NCI-H524 (cell line): ENCODE measurements at regions not wholly inside any gene's neighbourhood (a gene's known extent, or its start where the extent isn't known, plus 50 kb on each side); places are given as distances from the start of the nearest gene placed in this dataset.
A peak's percentile ranks its signal among the peaks of the same experiment; 100 is the strongest.
"Not testable (repeated sequence)": the region's sequence is repeated elsewhere in the genome, so short reads cannot be mapped to it uniquely, and the experiment has no call there.

Source experiments
- DNase-seq, 2 experiments: peaks; one replicate each; lab custom pipeline; 2025; lab: John Stamatoyannopoulos, UW

DNA sequence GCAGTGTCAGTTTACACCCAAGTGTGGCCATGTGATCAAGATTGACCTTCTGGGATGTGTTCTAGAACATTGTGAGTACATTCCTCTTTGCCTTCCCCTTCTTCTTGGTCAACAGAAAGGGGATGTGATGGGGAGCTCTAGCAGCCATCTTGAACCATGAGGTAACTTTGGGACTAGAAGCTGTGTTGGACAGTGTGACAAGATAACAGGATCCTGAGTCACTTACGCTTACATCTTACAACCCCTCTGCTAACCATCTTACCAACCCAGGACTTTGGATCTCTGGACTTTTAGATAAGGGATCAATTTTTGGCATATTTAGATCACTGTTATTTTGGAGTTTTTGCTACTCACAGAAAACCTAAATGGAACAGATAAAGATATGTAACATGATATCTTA lies 625.6 kb downstream of the BCOR start:
- DNase-seq, result no peak

DNA sequence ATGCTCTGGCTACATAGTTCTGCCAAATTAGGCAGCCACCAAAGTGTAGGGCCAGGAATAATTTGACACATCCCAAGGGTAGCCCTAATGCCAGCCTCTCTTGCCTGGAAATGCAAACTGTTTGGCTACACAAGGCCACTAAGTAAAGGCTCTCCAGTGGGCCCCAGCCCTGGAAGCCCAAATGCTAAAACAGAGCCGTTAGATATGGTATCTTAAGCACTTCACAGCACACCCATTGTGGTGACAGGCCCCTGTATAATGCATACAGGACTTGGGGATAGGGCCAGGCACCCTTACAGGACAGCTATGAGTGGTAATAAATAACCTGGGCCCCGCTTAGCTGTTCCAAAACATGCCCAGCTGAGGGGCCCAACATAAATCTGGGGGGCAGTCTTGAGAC lies 623.9 kb downstream of the BCOR start:
- no peak for DNase-seq

DNA sequence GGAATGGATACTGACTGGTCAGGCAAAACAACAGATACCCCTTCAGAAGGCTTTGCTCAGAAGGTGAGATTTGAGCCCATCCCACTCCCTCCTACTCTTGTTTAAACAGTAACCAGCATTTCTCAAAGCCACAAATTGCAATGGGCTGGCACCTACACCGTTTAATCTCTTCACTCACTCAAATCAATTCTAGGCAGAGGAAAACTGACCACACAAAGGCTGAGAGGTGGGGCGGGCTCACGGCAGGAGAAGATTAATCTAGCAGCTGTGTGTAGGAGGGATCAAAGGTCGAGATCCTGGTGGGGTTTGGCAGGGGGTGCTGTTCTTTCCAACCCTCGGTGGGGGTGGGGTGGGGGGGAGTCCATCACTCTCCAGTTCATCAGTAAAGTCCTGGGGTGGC lies 622.4 kb downstream of the BCOR start:
- DNase-seq, result no peak

DNA sequence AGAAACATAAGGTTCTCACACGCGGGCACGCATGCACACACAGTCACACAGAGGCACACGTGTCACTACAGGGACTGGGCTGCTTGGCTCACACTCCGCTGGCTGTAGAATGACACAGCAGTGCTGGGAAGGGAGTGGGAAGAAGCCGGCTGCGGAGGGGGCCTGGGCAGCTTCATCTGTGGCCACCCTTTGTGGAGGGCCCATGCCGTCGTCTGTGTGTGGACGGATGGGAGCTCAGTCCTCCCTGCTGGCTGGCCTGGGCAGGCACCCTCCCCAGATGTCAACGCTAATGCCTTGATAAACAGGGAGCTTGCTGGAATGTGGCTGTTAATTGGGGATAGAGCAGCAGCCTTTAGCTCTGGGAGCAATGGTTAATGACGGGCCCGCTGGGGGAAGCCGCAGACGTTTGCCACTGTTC lies 621.1 kb downstream of the BCOR start:
- peak; percentile 42 to 65 for DNase-seq

DNA sequence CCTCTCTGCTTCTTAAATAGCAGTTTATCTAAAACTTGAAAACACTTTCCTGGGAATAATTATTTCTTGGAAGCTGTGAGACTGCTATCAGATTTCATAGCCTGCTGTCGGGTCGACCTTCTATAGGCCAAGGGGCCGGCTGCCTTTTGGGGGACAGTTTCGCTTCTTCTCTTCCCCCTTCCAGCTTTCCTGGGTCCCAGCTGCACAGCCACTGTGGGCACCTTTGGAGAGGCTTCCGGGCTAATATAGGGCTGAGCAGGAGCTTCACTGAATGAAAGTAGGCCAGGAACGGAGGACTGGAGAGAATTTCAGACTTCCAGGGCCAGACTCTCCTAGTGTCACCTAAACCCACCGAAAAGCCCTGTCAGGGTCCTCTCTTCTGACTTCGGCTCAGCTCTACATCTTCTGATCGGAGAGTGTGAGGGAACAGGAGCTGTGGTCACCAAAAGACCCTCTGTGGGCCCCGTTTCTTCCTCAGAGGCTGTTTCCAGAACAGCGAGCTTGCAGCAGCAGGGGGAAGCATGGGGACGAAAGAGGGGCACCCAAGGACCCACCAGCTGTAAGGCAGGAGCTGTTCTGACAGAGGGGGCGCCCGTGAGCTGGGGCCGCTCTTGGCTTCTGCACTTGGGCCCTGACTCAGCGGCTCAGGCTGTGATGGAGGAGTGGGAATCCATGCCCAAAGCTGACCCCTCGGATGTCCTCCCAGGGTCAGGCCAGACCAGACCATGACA lies 620.6 kb downstream of the BCOR start:
- peak; percentile 56 to 64 for DNase-seq

DNA sequence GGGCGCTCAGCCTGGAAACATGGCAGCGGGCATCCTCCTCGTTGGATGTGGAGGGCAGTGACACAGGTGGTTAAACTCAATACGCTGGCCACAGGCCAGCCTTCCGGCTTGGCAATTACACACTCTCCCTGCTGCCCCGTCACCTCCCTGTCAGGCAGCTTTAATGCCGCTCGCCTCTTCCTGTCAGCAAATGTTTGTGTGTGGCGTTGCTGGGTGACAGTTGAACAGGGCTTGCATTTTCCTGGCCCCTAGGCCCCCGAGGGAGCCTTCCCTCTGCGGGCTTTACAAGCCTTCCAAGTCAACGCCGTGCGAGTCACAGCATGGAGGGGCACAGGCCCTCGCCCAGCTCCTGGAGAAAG lies 620.0 kb downstream of the BCOR start:
- peak in 1 of 2 experiments; percentile 56 for DNase-seq

DNA sequence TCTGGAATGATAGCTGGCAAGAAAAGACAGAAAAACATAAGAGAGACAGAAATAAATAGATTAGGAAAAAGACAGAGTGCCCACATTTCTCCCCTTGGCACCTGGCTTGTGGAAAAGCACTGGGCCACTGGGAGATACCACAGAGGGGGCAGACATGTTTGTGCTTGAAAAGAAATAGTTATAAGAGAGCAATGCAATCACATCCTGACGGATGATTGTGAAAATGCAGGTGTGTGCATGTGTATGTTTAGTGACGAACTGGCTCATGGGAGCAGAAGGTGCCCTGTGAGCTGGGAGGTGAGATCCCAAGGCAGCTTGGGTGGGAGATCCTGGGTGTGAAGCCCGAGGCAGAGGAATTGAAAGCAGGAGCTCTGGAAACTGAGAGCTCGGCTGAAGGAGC lies 617.9 kb downstream of the BCOR start:
- no peak for DNase-seq

DNA sequence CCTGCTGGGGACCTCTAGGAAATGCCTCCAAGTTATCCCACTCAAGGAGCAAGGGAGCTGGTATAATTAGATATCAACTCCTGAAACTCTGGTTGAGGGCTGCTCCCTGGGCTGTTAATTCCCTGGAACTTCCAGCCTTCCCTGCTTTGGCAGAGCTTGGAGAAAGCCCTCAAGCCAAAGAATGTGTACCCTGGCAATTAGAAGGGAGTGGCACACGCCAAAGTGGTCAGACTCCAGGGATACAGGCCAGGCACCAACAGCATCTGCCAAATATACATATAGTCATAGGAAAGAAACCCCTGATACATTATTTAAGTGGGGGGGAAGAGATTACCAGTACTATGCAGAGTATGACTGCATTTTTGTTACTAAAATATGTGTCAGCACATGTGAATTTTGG lies 616.8 kb downstream of the BCOR start:
- peak in 1 of 2 experiments; percentile 14 for DNase-seq

DNA sequence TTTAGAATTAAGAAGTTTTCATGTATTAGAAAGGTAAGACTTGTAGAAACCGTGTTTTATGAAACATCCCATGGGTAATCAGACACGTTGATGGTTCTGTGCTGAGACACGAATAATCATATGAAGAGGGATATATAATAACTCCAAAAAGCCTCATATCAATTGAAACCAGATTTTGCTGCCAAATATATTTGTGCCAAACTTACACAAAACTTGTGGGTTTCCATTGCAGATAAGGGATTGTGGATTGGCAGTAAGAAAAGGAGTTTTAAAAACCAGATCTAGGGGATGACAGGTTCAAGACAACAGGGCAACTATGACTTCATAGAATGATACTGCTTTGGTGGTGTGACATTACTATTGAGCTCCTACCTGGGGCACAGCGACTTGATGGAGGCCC lies 616.1 kb downstream of the BCOR start:
- DNase-seq, result no peak

DNA sequence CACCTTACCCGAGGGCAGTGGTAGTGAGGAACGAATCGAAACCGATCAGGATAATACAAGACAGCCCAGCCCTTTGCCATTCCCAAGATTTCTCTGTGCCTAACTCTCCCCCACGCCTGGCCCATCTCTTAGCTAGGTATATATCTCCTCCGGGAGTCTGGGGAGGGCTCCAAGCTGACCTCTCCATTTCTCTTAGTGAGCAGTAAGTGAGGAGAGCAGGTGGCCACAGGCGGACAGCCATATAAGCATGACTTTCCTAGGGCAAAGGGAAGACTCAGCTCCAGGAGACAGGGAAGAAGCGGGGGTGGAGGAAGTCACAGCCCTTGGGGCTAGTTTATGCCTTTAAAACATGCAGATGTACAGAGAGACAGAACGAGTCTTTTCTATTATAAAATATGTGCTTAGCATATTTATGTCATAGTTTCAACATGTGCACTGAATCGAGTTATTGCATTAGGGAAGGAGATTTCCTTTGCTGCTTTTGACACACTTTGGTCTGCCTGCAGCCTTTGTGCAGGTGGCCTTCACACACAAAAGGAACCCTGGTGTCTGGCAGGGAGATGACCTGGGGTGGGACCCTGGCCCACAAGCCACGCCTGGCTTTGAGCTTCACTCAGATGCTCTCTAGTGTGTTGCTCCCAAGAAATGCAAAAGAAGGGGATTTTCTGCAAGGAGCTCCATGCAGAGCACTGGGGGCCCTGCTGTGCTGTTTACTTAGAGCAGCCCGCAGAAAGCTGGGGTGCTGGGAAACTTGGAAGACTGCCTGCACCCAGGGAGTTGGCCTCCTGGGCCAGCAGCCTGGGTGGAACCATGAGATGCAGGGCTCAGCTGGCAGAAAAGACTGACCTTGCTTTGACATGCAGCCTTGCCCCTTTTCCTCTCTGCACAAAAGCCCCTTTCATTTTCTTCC lies 613.3 kb downstream of the BCOR start:
- no peak for DNase-seq

DNA sequence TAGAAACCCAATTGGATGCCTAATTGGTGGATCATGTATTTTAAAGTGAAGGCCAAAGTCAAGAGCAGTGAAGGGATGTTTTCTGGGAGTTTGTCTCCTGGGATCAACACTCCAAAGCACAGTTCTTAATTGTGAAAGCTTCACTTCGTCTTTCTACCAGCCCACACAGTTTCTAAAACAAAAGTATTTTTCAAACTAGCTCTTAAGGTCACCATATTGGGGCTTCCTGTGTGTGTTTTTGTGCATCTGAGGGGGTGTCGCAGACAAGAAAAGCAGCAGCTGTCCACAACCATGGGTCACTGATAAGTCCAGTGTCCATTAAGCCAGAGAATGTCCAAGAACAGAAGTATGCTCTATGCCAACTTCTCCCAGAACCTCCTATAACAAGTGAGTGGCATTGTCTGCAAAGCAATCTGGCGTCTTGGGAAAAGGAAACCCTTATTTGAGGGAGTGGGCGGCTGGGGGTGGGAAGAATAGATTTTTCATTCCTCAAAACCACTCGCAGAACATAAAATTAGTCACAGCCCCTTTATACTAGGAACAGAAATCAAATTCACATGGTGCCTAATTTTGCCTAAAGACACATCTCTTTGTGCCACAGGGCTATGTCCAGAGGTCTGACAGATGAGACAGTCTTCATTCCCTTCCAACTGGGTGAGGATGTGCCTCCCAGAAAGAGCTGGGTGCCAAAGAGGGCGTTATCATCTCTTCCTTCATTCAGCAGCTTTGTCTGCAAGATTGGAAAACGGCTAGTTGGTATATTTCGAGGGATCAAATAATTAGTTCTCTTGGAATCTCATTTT lies 610.4 kb downstream of the BCOR start:
- DNase-seq, result no peak

DNA sequence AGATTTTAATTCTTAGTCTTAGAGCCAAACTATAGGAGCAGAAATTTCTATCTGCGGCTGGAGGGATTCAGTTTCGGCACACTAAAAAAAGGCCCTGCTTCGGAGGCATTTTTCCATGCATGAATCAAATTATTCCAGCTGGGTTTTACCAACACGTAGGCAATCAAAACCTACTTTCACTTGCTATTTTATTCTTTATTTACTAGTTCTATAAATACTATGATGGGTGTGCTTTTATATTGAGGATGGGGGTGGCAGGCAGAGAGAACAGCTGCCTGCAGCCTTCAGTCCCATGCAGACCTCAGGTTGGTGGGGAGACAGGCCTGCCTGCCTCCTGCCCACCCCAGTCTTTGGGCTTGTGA lies 609.8 kb downstream of the BCOR start:
- no peak for DNase-seq

DNA sequence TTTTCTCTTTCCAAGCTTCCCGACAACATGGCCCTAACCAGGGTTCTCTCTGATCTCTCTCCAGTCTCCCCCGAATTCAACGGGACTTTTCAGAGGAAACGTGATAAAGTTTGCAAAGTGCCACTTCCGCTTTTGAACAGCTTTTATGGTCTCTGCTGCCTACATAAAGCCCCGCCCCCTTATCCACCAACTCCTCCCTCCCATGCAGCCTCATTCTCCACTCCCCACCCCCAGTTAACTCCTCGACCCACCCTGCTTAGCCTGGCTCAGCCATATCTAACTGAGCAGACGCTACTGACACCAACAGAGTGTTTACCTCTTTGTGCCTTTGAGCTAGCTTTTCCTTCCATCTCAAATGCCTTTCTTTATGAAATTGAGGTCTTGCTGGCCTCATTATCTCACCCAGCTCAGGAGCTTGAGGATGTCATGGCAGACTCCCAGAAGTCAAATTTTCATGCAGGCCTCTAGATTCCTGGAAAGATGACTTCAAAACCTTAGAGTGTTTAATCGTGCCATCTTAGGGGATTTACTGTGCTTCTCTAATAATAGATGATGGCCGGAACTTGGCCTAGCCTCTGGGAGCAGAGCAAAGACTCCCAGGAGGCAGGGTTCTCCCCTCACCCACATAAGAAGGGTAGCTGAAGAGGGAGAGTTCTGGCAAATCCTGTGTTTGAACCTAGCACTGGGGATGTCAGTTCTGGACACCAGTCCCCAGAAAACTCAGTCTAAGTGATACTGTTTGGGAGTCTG lies 606.0 kb downstream of the BCOR start:
- no peak for DNase-seq

DNA sequence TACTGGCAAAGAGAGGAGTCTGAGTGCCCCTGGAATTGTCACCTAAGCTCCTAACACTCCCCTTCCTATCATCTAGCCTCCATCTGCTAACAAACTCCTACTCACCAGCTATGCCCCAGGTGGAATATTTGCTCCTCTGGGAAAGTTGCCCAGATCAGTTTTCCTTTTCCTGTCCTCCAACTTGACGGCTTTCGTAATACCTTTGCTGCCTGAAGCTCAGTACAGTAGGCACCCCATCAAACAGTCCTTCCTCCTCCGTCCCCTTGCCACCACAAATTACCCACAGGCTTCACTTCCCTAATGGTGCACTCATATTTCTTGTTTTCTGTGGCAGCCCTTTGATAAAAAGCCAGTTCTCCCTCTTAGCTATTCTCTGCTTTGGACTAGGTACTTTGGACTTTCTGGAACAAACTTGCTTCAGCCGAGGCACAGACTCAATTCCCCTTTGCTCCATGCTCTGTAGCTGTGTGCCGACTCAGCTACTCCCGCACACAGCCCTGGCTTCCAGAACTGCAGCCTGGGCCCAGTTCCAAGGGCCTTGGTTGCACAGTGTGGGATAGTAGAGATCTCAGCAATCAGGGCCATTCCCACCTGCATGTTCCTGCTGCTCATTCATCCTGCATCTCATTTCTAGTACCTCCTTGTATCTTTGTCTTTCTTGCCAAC lies 605.1 kb downstream of the BCOR start:
- DNase-seq, result no peak

DNA sequence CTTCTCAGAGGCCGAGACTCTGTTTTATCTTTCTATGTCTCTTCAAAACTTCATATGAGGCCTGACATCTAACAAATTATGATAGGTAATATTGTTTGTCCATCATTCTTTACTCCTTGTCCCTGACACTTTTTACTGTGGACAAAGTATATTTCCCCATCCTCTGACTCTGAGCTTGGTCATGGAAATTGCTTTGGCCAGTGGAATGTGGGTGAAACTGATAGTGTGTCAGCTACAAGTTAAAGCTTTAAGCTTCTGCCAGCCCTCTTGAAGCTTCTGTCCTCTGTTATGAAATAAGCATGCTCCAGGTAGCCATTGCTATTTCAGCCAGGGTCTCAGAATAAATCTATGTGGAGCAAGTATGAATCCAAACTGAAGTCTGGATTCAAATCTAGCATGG lies 604.6 kb downstream of the BCOR start:
- no peak for DNase-seq

DNA sequence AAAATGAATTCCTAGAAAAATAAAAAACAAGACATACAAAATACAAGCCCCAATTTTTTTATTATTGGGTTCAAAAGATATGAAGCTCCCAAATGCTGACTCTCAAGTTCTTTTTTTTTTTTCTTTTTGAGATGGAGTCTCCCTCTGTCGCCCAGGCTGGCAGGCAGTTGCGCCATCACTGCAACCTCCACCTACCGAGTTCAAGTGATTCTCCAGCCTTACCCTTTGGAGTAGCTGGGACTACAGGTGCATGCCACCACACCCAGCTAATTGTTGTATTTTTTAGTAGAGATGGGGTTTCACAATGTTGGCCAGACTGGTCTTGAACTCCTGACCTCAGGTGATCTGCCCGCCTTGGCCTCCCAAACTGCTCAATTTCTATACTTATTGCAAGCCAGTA lies 600.6 kb downstream of the BCOR start:
- not testable (repeated sequence) for DNase-seq

DNA sequence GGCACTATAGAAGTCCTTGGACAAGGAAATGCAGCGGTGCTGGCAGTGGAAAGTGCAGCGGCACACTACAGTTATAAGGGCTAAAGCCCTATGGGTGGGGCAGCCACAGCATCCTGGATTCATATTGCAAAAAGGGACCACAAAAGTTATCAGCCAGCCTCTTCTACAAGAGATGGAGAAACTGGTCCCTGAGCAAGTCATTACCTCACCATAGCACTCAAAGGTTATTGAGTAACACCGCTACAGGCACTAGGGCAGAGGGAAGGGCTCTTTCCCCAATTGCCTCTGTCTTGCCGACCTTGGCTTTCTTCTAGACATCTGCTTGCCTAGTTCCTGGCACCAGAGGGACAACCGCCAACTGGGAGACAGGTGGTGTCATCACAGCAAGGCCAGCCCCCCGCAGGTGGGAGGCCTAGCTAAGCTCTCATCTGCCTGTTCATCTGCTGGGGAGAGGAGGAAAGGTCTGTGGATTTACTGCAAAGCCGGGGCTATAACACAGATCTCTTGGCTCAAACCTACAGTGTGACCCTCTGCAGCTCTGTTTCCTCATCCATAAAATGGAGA lies 600.0 kb downstream of the BCOR start:
- peak; percentile 86 to 96 for DNase-seq

DNA sequence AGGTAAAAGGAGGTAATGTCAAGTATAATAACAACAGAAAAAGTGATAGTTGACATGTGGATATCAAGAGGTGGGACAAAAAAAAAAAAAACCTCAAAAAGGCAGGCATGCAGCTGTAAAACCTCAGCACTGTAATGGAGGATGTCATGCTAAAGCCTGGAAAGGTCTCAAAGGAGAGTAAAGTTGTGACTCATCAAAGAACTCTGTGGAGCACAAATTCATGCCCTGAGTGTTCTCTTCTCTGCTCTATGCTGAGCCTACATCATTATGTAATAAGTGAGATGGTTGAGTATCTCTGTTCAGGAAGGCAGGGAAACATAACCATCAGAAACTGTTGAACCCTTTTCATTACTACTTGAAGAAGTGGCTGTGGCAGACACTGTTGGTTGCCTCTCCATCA lies 597.8 kb downstream of the BCOR start:
- DNase-seq, result no peak

DNA sequence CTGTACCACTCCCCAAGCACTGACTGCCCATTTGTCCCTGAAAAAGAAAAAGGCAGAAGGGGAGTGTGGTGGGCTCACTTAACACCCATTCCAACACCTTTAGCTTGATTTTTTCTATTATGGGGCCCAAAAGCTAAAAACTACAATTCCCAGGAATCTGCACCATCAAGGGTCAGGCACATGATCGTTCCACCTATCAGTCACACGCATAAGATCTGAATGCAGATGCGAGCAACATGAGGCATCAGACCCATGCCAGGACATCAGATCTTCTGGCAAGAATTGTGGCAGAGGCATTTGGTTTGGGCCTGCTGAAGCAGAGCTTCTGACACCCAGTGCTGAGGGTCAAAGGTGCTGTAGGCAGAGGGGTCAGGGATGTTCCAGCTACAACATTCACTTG lies 595.9 kb downstream of the BCOR start:
- no peak for DNase-seq

DNA sequence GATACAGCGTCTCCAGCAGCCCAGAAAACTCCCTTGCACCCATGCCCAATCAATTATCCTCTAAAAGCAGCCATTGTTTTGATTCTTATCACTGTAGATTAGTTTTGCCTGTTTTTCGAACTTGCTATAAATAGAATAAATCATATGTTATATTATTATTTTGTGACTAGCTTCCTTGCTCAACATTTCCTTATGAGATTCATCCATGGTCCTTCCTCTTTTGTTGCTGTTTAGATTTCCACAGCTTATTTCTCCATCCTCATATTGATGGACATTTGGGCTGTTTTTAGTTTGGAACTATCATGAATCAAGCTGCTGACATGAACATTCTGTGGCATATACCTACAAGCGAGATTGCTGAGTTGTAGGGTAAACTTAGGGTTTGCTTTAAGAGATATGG lies 595.3 kb downstream of the BCOR start:
- no peak for DNase-seq

DNA sequence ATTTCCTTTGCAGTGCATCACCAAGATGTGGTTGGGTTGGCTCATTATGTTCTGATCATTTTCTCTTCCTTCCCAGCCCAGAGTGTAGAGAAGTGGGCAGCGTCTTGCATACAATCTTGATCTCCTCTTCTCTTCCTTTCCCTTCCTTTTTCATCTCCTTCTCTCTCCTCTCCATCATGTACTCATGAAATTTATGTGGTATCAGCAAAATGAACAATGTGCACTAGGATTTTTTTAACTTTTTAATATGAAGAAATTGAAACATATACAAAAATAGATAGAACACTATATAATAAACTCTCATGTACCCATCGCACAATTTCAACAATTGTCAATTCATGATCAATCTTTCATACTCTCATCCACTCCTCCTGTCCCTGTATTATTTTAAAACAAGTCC lies 593.5 kb downstream of the BCOR start:
- no peak for DNase-seq
